HG03175 (cell line): ENCODE measurements at regions not wholly inside any gene's neighbourhood (a gene's known extent, or its start where the extent isn't known, plus 50 kb on each side); places are given as distances from the start of the nearest gene placed in this dataset.
"Not testable (repeated sequence)": the region's sequence is repeated elsewhere in the genome, so short reads cannot be mapped to it uniquely, and the experiment has no call there.

Experiments
- ATAC-seq: cut with Tn5 transposase; IDR thresholded peaks from one replicate; pipeline ENCODE4 v1.9.1; 2021; ENCODE audit warnings: mild to moderate bottlenecking, moderate library complexity; ENCODE audit not compliant: unreplicated experiment

GRCh38 chr9:67708109-67708508, 150.6 kb upstream of the ANKRD20A1 start:
- ATAC-seq: not testable (repeated sequence)

- not testable (repeated sequence) for ATAC-seq
Measured at GRCh38 chr9:67711429-67711828, 147.3 kb upstream of the ANKRD20A1 start.

DNA sequence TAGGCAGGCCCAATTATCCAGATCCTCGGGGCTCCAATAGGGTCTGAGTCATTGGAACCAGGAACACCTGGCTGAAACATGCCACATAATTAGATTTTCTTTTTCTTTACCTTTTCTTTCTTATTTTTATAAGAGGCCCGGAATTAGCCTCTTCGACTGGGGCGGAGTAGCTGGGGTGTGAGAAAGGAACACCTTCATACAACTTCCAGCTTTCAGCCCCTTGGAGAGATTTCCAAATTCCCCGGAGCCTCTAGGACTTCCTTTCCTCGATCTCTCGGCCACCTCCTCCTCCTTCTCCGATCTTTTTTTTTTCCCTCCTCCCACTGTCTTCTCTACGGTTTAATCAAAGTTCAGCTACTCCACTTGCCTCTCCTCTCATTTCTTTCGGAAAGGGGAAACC, 146.8 kb upstream of the ANKRD20A1 start:
- ATAC-seq: not testable (repeated sequence)

GRCh38 chr9:67712956-67713355, 145.8 kb upstream of the ANKRD20A1 start:
- not testable (repeated sequence) for ATAC-seq

DNA sequence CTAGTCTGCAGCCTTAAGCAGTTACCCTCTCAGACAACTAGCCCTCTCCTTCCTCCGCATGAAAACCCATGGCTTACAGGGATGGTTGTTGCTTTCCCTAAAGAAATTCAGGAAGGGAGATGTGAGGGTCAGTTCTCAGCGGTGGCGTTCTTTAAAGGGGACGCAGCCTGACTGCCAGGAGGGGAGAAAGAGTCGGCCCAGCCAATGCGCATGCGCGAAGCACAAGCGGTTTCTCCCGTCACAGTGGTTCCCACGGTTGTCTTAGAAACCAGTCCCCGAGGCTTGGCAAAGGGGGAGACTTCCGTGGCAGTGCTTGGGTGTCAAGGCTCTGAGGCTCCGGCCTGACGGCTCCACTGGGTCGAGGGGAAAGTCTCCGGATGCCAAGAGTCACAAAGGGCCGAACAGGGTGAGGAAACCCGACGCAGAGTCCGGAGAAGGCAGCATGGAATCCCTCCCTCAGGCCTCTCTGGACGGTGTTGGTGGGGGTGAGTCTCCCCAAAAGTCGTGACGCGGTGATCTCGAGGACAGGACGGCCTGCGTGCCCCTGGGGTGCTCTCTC, 140.8 kb upstream of the ANKRD20A1 start:
- ATAC-seq: not testable (repeated sequence)

- ATAC-seq: not testable (repeated sequence)
Measured at GRCh38 chr9:67720491-67720890, 138.2 kb upstream of the ANKRD20A1 start.

GRCh38 chr9:67722460-67723090, 136.2 kb upstream of the ANKRD20A1 start:
- ATAC-seq: peak; percentile 83

DNA sequence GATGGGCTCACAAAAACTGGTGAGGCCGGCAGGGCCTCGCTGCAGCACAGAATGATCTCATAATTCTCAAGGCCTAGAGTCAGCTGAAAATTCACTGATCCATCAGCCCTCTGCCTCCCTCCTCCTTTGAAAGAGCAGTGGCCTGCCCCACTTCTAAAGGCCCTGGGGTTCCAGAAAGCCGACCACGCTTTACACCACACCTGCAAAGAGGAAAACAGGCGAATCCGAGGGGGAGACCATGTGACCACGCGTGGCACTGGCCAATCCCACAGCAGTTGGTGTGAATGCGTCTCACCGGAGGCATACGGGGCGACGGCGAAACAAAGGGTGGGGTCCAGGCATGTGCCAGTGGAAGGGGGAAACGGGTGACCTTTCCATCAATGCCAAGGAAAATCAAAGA, 135.5 kb upstream of the ANKRD20A1 start:
- ATAC-seq: not testable (repeated sequence)

DNA sequence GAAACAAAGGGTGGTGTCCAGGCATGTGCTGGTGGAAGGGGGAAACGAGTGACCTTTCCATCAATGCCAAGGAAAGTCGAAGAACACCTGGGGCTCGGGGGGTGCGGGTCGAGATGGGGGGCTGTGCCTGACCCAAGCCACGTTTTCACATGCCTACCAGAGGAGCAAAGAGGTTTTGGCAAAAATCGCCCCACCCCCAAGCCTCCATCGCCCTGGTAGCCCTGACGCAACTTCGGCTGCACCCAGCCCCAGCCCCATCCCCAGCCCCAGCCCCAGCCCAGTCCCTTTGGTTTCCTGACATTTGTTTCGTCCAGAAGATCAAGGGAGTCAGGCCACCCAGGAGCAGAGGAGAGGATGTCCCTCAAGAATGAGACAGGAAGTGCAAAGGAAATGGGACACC, 133.8 kb upstream of the ANKRD20A1 start:
- not testable (repeated sequence) for ATAC-seq

DNA sequence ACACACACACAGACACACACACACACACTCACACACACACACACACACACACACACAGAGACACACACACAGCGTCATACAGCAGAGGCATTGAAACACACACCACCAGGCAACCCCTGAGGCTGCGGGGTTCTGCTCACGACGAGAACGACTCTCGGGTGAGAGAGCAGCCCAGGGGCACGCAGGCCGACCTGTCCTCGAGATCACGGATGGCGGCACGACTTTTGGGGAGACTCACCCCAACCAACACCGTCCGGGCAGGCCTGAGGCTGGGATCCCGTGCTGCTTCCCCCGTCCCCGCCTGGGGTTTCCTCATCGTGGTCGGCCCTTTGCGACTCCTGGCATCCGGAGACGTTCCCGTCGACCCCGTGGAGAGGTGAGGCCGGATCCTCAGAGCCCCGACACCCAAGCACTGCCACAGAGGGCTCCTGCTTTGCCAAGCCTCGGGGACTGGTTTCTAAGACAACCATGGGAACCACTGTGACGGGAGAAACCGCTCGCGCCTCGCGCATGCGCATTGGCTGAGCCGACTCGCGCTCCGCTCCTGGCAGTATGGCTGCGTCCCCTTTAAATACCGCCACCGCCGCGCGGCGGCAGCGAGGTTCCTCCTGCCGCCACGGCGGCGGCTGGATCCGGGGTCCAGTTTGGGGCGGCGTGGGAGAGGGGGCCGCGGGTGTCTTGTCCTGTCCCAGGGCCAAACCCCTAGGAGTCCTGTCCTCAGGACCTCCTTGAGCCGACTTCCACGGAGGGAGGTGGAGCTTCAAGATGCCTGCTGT, 132.3 kb upstream of the ANKRD20A1 start:
- peak; percentile 66 for ATAC-seq

- ATAC-seq: not testable (repeated sequence)
Measured at GRCh38 chr9:67763133-67763532, 95.6 kb upstream of the ANKRD20A1 start.

DNA sequence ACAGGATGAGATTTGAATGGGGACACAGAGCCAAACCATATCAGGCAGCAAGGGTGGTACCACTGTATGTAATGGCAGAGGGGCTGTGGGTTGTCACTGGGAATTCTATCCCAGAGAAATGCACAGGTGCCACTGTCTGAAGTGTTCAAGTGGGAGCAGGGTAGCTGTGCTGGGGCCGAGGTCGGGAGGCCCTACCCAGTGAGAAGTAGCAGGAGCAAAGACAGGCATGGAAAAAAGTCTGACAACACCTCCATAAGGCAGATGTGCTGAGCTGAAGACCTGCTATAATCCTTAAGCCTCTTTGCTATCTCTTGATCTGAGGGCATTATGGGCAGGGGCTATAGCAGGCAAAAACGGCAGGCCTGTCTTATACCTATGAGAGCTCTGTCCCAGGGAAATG, 86.9 kb upstream of the ANKRD20A1 start:
- ATAC-seq: not testable (repeated sequence)

GRCh38 chr9:67800170-67800569, 58.6 kb upstream of the ANKRD20A1 start:
- not testable (repeated sequence) for ATAC-seq
